ENCODE measurements at regions not wholly inside any gene's neighbourhood (a gene's known extent, or its start where the extent isn't known, plus 50 kb on each side); places are given as distances from the start of the nearest gene placed in this dataset.

DNA sequence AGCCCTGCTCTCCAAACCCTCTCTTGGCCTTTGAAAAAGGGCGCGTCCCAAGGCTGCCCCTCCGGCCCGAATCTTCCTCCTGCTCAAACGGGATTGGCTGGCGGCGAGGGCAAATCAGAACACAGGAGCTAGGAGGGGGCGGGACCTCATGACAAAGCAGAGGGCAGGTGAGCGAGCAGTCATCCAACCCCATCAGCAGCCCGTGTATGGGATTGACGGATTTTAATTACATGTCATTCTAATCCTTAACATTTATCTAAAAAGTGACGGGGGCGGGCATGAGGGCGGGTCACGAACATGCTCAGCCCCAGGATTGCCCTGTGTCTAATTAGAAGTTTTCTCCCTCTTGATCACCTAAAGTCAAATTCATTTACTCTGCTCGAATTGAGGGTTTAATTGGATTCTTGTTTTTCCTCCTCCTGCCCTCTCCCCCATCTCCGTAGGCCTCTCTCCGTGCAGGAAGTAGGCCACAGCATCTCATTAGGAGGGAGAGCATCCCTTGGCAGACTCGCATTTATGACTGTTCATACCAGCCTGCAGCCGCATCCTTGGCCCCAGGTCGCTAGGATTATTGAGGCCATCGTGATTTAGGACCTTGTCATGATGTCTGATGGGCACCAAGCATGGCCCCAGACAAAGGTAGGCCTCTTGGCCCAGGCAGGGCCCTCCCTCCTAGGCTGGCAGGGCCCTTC is 147.1 kb downstream of the CHST1 start:
- DNase-seq (ENCODE audit: low read depth): no peak

DNA sequence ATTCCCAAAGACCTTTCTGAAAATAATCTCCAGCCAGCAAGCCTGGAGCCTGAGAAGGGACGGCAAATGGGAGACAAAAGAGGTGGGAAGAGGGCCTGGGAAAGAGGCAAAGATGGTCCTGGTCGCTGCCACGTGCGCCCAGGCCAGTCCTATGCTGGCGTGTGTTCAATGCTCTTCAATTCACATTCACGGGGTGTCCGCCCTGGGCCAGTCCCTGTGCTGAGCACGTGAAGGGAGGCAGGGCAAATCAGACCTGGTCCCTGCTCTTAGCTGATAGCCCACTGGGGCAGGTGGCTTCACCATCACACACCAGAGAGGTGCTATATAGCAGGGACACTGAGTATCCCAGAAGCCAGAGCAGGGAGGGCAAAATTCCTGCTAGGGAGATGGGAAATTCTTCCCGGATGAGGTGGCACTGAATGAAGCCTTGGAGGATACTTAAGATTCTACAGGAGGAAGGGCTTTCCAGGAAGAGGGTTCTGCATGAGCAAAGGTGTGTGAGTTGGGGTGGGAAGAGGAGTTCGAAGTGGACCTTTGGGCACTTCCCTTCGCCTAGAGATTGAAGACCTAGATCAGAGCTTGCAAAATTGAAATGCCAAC is 148.2 kb downstream of the CHST1 start:
- no peak for DNase-seq (ENCODE audit: low read depth)

DNA sequence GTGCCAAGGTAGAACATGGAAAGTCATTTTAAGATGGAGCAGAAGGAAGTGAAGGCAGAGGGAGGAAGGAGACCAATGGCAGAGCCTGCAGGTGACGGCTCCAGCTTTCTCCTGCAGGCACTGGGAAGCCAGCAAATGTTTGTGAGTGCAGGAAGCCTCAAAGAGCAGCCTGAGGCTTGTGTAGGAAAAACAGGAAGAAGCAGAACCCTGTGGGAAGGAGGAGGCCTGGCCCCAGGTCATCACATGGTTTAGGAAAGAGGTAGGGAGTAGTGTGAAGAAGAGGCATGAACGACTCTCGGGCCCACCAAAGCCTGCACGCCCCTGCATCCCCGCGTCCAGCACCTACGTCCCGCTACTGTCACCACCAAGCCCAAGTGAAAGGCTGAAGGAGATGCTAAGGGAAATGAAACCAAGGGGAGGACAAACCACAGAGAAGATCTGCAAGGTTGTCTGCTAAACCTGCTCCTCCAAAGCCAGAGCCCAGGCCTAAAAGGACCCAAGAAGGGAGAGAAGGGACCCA is 151.5 kb downstream of the CHST1 start:
- DNase-seq (ENCODE audit: low read depth): no peak

DNA sequence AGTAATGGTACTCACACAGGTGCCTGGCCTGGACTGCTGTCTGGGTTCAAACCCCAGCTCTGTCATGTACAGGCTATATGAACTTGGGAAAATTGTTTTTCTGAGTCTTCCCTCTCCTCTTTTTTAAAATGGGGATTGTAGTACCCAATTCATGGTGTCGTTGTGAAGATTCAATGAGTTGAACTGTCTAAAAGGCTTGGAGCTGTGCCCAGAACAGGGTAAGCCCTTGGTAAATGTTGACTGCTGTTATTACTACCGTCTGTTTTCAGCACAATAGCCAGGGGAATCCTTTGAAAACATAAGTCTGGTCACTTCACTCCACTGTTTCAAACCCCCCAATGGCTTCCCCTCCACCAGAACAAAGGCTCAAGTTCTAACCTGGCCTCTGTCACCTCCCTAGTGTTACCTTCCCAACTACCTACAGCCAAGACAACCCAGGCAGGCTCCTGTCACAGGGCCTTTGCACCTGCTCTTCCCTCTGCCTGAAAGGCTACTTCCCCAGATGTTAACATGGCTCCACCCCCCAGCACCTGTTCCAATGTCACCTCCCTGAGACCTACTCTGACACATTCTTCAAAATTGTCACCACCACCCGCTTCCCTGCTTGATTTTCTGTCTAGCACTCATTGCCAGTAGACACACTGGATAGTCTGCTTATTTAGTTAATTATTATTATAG is 152.8 kb downstream of the CHST1 start:
- DNase-seq (ENCODE audit: low read depth): no peak

DNA sequence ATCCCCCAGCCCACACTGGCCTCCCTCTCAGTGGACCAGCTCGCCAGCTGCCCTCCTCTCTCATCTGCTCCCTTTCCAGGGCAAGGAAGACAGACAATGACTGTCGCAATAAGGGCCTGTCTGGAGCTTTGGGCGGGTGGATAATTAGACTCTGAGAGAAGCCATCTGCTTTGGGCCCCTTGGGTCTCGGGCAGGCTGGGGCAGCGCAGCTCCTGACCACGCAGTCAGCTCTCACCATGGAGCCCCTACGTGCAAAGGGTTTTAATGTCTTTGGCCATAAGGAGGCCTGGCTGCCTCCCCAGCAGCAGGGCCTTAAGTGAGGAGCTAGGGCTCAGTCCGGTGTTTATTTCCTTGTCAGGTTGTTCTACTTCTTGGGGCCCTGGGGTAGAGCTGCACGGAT is 153.9 kb downstream of the CHST1 start:
- DNase-seq (ENCODE audit: low read depth): no peak

DNA sequence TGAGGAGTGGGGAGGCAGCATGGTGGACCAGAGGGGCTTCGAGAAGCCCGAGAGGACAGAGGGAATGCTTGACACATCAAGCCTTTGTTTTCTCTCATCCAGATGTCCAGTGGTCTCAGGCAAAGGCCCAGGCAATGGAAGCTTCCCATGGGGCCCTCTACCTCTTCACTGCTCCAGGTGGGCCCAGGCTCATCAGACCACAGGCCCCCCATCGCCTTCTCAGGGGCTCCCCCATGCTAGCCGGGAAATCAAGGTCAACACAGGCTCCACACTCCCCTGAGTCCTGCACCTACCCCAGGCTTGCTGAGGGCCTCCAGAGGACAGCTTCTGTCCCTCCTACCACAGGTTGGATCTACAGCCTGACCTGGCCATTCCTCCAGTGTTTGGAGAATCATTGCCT is 157.5 kb downstream of the CHST1 start:
- DNase-seq (ENCODE audit: low read depth): no peak

DNA sequence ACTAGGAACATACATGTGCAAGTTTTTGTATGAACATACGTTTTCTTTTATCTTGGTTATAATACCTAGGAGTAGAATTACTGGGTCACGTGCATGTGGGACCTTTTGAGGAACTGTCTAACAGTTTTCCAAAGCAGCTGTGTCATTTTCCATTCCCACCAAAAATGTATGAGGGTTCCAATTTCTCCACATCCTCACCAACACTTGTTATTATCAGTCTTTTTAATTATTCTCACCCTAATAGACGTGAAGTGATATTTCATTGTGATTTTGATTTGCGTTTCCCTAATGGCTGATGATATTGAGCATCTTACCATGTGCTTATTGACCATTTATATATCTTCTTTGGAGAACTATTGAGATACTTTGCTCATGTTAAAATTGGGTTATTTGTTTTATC is 162.1 kb downstream of the CHST1 start:
- DNase-seq (ENCODE audit: low read depth): no peak

DNA sequence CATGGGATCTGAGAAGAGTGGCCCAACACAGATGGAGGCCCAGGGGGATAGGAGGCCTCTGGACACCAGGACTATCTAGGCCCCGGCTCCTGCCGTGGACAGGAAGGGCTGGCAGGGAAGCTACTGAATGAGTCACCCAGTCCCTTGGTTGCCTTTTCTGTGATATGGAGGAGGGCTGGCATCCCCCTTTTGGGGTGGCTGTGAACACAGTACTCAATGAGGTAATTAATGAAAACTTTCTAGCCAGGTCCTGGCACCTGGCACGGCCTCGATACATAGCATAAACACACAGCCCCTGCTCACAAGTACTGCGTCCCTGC is 163.2 kb downstream of the CHST1 start:
- no peak for DNase-seq (ENCODE audit: low read depth)

DNA sequence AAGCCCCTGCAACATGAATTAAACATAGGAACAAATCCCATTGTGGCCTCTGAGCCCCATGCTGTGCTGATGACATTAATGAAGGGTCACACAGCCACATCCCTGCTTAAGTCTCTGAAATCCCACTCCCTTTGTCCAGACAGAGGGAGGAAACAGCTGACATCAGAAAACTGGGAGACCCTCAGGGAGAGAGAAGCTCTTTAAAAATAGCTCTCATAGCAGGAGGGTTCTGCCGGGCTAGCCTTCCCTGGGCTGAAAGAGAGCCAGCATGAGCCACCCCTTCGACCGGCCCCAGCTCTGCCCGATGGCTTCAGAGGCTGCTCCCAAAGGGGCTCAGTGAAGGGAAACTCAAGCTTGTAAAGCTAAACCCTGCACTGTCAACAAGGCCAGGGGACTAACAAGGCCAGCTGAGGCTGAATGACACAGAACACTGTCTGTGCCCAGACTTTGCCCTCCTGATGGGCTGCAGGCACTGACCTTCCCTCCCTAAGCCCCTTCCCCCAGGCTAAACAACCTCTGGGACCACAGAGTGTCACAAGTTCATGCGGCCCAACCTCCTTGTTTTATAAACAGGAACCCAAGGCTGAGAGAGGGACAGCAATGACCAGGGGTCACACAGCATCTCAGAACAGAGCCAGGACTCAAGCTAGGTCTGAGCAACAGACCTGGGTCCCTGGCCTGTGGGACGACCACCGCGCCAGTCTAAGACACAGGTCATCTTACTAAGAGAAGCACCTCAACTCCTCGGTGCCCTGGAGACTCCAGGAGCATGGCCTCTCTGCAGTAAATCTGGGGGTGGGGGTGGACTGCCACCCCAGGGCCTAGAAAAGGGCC is 163.8 kb downstream of the CHST1 start:
- DNase-seq (ENCODE audit: low read depth): no peak

DNA sequence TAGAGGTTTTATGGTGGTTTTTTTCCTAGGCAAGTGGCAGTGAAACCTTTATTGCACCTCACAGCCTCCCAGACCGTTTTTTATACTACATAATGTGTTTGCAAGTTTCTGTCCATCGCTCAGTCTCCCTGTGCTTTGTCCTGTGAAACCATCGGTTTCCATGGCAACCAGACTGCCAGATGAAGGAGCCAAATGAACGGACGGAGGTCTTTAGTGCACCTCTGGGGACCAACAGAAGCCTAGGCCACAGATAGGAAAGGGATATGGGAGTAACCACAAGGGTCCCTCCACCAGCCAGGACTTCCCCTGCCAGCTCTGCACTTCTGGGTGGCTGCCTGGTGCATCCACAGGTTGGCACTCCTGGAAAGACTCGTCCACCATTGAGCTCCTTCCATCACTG is 165.0 kb downstream of the CHST1 start:
- DNase-seq (ENCODE audit: low read depth): no peak

DNA sequence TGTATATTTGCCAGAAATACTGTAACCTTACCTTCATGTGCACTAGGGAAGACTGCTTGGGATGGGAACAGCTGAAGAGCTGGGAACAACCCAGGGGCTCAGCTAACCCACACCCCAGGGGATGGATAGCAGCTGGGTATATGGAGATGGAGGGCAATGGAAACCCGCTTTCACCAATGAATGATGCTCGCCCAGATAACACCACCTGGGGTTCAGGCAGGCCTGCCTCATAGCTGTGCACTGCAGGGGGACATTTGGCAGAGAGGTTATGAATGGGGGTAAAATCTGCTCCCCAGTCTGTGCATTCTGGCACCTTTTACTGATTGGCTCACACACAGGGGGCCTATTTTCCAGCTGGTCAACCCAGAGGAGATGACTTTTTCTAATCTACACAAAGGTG is 170.7 kb downstream of the CHST1 start:
- DNase-seq (ENCODE audit: low read depth): no peak

DNA sequence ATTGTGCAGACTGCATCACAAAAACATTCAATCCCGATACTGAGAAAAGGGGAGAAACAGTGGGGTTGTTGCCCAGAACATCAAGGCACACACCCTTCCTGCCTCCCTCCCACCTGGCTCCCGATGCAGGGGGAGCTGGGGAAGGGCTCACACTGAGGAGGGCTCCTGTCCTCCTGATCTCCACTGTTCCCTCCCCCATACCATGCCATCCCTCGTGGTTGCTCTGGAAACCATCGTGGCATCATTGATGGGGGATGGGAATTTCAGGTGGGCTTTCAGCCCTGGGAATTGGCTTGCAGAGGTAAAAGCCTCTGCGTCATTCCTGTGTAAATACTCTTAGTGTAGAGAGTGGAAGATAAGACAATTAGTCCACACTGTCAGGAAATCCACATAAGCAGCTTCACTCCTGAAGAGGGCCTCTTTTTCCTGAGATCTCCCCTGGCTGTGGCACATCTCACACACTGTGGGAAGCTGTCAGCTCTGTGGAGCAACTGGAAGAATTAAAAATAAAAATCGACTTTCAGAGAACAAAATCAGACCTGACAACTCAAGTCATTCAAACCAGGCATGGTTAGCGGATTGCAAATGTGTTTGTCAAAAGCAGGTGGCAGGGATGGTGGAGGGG is 176.0 kb downstream of the CHST1 start:
- no peak for DNase-seq (ENCODE audit: low read depth)

DNA sequence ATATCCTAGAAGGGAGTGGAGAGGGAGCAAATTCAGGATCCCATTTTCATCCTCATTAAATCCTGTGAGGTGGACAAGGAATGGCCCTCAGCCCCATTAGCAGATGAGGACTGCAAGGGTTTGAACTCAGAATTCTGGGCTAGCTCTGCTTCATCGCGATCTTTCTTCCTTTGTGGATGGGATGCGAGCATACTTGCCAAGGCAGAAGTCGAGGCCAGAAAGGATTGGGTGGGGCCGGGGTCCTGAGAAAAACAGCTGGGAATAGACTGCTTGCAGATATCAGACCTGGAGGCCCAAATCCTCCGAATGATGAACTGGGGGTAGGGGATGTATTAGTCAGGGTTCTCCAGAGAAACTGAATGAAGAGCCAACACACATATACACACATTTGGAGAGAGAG is 179.0 kb downstream of the CHST1 start:
- DNase-seq (ENCODE audit: low read depth): no peak

DNA sequence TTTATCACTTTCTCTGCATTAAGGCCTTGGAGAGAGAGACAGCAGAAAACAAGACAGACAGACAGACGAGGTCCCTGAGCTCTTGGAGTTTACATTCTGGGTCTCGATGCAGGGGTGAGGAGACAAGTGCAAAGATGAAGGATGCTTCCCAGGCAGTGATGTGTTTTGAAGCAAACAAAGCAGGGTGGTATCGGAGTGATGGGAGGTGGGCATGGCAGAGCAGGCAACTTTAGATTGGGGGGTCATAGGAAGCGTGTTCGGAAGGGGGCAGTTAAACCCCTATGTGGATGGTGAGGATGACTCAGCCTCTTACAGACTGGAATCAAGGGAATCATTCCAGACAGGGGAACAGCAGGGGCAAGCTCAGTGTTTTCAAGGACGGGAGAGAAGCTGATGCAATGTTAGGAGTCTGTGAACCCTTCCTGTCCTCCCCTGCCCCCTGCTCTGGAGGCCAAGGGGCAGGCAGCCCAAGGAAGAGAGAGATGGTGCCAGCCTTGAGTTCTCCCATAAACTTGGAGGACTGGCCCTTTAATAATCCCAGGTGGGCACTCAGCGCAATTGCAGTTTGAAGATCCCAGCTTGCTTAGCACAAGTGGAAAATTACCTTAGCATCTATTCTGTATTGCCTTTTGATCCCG is 180.2 kb downstream of the CHST1 start:
- no peak for DNase-seq (ENCODE audit: low read depth)

DNA sequence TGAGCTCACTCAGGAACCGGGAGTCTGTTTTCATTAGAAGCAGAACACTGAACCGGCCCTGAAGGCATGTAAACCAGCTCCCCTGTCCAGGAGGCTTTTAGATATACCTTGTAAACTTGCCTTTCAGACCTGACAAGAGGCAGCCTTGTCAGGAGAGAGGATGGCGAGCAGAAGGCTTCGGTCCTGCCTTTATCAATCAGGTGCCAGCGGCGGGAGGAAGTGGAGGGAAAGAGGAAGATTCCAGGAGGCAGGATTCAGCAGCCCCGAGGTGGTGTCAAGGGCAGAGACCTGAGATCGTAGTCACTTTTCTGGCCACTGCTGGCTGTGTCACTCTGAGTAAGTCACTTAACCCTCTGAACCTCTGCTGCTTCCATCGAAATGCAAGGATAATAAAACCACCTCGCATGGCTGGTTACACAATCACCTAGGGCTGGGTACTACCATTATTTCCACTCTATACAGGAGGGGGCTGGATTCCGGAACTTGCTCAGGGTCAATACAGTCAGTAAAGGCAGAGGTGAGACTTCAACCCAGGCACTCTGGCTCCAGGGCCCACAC is 181.0 kb downstream of the CHST1 start:
- DNase-seq (ENCODE audit: low read depth): no peak

DNA sequence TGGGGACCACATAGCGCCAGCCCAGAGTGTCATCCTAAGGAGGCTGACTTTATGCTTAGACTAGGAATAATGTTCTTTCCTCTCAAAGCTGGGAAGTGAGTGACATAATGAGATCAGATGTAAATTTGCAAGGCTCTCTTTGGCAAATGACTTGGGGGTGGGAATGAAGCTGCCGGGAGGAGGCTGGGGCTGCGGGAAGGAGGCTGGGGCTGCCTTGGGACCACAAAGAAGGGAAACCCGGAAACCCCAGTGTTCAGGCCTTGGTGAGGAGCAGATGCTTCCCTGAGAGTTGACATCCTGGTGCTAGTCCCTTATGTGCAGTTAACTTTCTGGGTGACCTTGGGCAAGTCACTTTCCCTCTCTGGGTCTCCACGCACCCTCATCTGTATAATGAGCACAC is 182.0 kb downstream of the CHST1 start:
- no peak for DNase-seq (ENCODE audit: low read depth)

DNA sequence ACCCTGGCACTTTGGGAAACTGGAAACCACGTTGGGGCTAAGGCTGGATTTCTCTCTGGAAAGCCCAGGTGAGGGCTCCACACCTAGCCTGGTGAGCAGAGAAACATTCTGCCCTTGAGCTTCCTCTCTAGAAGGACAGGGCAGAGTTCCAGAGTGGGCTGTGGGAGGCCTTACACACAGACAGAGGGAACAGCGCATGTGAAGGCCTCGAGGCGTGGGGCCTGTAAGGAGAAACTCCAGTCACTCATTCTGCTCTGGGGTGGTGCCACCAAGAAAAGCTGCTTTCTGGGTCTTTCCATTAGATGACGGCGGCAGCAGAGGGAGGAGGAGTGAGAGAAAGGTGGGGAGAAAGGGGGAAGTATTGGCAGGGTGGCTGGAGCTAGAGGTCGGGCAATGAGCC is 183.1 kb downstream of the CHST1 start:
- DNase-seq (ENCODE audit: low read depth): no peak

DNA sequence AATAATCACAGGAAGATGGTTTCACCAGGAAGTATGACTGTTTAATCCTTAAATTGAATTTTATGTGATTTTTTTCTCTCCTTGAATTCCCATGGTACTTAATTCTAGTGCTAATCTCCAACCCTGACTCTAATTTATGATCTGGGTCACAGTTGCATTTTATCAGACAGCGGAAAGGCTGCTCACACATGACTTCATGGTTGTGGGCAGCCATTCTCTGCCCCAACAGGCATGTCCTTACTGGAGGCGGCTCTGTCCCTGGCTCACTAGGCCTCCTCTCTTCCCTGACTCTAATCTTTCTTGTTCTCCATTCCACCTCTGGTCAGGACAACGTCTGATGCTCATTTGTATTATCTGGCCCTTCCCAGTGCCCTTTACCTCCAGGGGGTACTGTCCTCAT is 184.4 kb downstream of the CHST1 start:
- DNase-seq (ENCODE audit: low read depth): no peak

DNA sequence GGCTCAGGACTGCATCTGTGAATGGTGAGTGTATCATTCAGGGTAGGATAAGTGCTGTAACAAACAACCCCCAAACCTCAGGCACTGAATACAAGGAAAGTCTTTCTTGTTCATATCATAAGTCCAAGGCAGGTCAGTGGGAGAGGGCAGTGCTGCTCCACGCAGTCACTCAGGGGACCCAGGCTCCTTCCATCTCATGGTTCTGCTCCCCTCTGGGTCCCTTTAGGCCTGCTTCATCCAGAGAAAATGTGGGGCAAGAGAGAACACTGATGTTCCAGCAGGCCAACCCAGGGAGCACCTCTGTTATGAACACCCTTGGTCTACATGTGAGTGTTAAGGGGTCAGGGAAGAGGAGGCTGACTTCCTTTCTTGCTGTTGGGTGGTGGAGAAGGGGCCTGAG is 187.8 kb downstream of the CHST1 start:
- no peak for DNase-seq (ENCODE audit: low read depth)

DNA sequence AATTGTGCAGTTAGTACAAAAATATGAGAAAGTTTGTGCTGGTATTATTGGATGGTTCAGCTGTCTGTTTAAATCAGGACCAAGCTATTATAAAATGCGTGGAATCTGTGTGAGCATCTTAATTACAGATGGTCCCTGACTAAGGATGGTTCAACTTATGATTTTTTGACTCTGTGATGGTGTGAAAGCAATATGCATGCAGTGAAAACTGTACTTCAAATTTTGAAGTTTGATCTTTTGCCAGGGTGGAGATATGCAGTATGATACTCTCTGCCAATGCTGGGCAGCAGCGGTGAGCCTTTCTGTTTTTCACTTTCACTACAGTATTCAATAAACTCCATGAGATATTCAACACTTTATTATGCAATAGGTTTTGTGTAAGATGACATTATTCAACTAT is 189.3 kb downstream of the CHST1 start:
- DNase-seq (ENCODE audit: low read depth): no peak

DNA sequence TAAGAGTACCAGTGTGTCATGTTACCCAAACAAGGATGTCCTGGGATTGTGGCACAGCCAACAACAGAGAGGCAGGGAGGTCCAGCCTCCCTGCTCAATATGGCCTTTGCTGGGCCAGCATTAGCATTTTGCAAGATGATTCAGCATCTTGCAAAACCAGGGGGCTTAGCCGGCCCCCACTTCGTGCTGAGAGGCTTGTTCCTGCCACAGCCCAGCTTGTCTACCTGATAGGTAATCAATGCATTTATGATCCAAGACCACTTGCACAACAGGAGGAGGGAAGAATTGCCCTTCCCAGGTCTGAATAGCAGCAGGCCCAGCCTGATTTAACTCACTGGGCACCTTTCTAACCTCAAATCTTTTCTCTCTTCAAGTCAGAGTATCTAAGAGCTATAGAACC is 189.0 kb upstream of the SYT13 start:
- no peak for DNase-seq (ENCODE audit: low read depth)
